ENCODE measurements at regions not wholly inside any gene's neighbourhood (a gene's known extent, or its start where the extent isn't known, plus 50 kb on each side); places are given as distances from the start of the nearest gene placed in this dataset.

- TF ChIP-seq TAF1 (IDR thresholded peaks at IDR 0.05; ENCODE audit: borderline replicate concordance, insufficient read depth, low read length) (no peak), REST (IDR thresholded peaks at IDR 0.05; ENCODE audit: insufficient read depth in 1 of 2, low read depth in 2 of 2, low read length in 2 of 2) (no peak), SIN3A (IDR thresholded peaks at IDR 0.05; ENCODE audit: borderline replicate concordance, insufficient read depth, low read length) (no peak), FOXP2 (optimal IDR thresholded peaks at IDR 0.05; ENCODE audit: borderline replicate concordance, extremely low read depth, extremely low read length, insufficient read depth) (no peak)
Measured at GRCh38 chr14:87809261-87809660, 183.7 kb downstream of the GALC start.

- no peak for TF ChIP-seq FOXP2 (optimal IDR thresholded peaks at IDR 0.05; ENCODE audit: borderline replicate concordance, extremely low read depth, extremely low read length, insufficient read depth)
- TF ChIP-seq SIN3A (IDR thresholded peaks at IDR 0.05; ENCODE audit: borderline replicate concordance, insufficient read depth, low read length): no peak
- no peak for TF ChIP-seq REST (IDR thresholded peaks at IDR 0.05; ENCODE audit: insufficient read depth in 1 of 2, low read depth in 2 of 2, low read length in 2 of 2)
- no peak for TF ChIP-seq TAF1 (IDR thresholded peaks at IDR 0.05; ENCODE audit: borderline replicate concordance, insufficient read depth, low read length)
- TF ChIP-seq POLR2AphosphoS5 (IDR thresholded peaks at IDR 0.05; ENCODE audit: low read depth, low read length): no peak
Measured at GRCh38 chr14:87805315-87805723, 187.7 kb downstream of the GALC start.

GRCh38 chr14:87800216-87800615, 192.8 kb downstream of the GALC start:
- no peak for TF ChIP-seq POLR2AphosphoS5 (IDR thresholded peaks at IDR 0.05; ENCODE audit: low read depth, low read length)
- TF ChIP-seq SIN3A (IDR thresholded peaks at IDR 0.05; ENCODE audit: borderline replicate concordance, insufficient read depth, low read length): no peak
- TF ChIP-seq TAF1 (IDR thresholded peaks at IDR 0.05; ENCODE audit: borderline replicate concordance, insufficient read depth, low read length): no peak
- TF ChIP-seq FOXP2 (optimal IDR thresholded peaks at IDR 0.05; ENCODE audit: borderline replicate concordance, extremely low read depth, extremely low read length, insufficient read depth): no peak
- TF ChIP-seq REST (IDR thresholded peaks at IDR 0.05; ENCODE audit: insufficient read depth in 1 of 2, low read depth in 2 of 2, low read length in 2 of 2): no peak

DNA sequence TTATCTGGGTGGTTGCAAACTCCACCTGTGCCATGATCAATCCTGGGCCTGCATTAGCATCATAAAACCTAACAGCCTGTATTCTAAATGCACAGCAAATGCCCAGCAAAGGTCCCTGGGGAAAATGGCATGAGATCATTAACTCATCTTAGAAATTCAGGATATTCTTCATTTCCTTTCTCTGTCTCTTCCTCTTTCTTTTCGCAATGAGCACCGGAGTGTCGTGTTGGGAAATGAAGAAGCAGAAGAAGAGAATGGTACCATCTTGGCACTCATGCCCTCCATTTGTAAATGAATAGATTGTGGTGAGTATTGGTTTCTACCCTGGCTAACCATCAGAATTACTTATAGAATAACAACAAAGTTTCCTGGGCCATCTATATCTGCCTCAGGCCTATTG, 193.6 kb downstream of the GALC start:
- TF ChIP-seq SIN3A (IDR thresholded peaks at IDR 0.05; ENCODE audit: borderline replicate concordance, insufficient read depth, low read length): no peak

DNA sequence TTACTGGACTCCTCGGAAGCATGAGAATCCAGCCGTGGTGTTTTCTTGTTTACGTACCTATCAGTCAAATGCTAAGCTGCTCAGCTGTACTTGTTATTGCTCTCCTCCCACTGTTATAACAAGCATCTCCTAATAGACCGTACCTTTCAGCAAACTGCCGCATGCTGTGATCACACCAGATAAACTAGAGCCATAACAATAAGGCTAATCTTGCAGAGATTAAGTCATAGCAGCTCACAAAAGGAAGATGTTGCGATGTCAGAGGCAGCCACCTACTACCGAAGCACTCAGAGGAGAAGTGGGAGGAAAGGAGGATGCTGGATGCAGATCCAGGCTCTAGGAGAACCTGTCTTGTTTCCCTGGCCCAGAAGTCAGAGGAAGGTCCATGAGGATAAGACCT, 196.0 kb downstream of the GALC start:
- TF ChIP-seq REST (IDR thresholded peaks at IDR 0.05; ENCODE audit: insufficient read depth in 1 of 2, low read depth in 2 of 2, low read length in 2 of 2) (no peak), TAF1 (IDR thresholded peaks at IDR 0.05; ENCODE audit: borderline replicate concordance, insufficient read depth, low read length) (no peak), FOXP2 (optimal IDR thresholded peaks at IDR 0.05; ENCODE audit: borderline replicate concordance, extremely low read depth, extremely low read length, insufficient read depth) (no peak), POLR2AphosphoS5 (IDR thresholded peaks at IDR 0.05; ENCODE audit: low read depth, low read length) (no peak), SIN3A (IDR thresholded peaks at IDR 0.05; ENCODE audit: borderline replicate concordance, insufficient read depth, low read length) (no peak)

Measured in PFSK-1 (cell line).